ENCODE measurements at regions not wholly inside any gene's neighbourhood (a gene's known extent, or its start where the extent isn't known, plus 50 kb on each side); places are given as distances from the start of the nearest gene placed in this dataset.

- no peak for TF ChIP-seq CTCF (IDR thresholded peaks at IDR 0.05)
- TF ChIP-seq POLR2A (IDR thresholded peaks at IDR 0.05): no peak
- no peak for TF ChIP-seq EP300 (IDR thresholded peaks at IDR 0.05)
These were observed 121.1 kb downstream of the HDGFL1 start for GRCh38 chr6:22690446-22690845.
